ENCODE measurements at regions not wholly inside any gene's neighbourhood (a gene's known extent, or its start where the extent isn't known, plus 50 kb on each side); places are given as distances from the start of the nearest gene placed in this dataset.

- TF ChIP-seq ZNF407 (IDR thresholded peaks at IDR 0.05; ENCODE audit: low read depth), result no peak
- TF ChIP-seq ZNF778 (CRISPR knock-in tag; IDR thresholded peaks at IDR 0.05), result no peak
- no peak for TF ChIP-seq NRF1 (conservative IDR thresholded peaks at IDR 0.05 in 1 of 2, IDR thresholded peaks at IDR 0.05 in 1 of 2)
- no peak for TF ChIP-seq KLF16 (IDR thresholded peaks at IDR 0.05)
- TF ChIP-seq SOX6 (IDR thresholded peaks at IDR 0.05), result no peak
- TF ChIP-seq ZSCAN32 (CRISPR knock-in tag; IDR thresholded peaks at IDR 0.05), result no peak
- TF ChIP-seq RBM25 (IDR thresholded peaks at IDR 0.05; ENCODE audit: low read depth, low read length, severe bottlenecking), result no peak
- TF ChIP-seq SIN3A (IDR thresholded peaks at IDR 0.05; ENCODE audit: borderline replicate concordance in 2 of 2, control insufficient read depth in 1 of 2, low read depth in 2 of 2, low read length in 2 of 2), result no peak
Observed at GRCh38 chr2:39867268-39867667, 88.2 kb upstream of the THUMPD2 start (continued).
